HG03108 (cell line): ENCODE measurements at regions not wholly inside any gene's neighbourhood (a gene's known extent, or its start where the extent isn't known, plus 50 kb on each side); places are given as distances from the start of the nearest gene placed in this dataset.
"Not testable (repeated sequence)": the region's sequence is repeated elsewhere in the genome, so short reads cannot be mapped to it uniquely, and the experiment has no call there.

Experiments
- ATAC-seq: cut with Tn5 transposase; IDR thresholded peaks from one replicate; pipeline ENCODE4 v1.9.1; 2021; ENCODE audit warnings: moderate library complexity; ENCODE audit not compliant: unreplicated experiment

DNA sequence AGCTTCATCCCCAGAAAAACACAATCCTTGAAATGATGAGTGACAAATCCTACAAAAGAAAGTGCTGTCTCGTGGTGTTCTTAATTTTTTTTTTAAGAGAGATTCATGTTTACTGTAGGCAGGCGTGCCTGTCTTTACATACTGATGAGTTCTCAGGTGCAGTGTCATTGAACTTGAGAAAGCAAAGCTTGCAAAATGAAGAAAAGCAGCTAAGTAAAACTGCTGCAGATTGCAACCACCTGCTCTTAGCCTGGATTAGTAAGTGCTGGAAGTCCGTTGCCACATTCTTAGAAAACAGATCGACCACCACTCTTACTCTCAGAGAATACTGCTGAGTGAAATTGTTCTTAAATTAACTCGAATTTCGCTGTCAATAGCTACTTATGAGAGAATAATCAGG is 854.6 kb downstream of the TRIML1 start:
- no peak for ATAC-seq

- ATAC-seq: no peak
Observed at GRCh38 chr4:189001283-189001970, 862.2 kb downstream of the TRIML1 start.

DNA sequence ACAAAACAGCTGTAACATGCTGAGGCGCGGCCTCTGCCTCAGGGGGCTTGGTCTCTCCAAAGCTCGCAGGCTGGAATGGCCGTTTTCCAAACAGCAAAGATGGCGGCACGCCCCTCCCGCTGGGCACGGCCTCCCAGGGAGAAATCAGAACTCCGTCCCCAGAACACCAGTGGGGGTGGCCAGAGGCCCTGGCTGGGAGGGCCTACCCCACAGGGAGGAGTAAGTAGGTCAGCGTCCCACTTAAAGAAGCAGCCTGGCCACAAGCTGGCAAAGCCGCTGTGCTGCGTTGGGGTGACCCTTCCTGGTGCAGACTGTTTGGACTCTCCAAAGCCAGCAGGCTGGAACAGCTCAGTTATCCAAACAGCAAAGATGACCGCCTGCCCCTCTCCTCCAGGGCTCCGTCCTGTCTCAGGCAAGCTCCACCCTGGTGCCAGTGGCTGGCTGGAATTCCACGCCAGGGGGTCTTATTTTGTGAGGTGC is 862.8 kb downstream of the TRIML1 start:
- no peak for ATAC-seq

DNA sequence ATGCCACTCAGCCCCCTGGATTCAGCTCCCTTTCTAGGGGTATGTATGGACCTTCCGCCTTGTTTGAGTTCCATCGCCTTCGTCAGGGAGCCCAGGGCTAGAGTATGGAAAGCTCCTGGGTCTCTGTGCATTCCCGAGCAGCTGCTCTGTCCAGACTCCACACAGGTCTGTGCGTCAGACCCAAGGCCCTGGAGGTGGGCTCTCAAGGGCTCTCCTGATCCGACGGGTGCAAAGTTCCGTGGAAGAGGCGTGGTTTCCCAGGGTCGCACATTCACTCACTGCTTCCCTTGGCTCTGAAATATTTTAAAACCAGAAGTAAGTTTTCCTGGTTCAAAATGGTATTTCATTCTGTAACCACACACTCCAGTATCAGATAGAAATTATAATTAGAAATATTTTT is 863.2 kb downstream of the TRIML1 start:
- ATAC-seq: no peak

DNA sequence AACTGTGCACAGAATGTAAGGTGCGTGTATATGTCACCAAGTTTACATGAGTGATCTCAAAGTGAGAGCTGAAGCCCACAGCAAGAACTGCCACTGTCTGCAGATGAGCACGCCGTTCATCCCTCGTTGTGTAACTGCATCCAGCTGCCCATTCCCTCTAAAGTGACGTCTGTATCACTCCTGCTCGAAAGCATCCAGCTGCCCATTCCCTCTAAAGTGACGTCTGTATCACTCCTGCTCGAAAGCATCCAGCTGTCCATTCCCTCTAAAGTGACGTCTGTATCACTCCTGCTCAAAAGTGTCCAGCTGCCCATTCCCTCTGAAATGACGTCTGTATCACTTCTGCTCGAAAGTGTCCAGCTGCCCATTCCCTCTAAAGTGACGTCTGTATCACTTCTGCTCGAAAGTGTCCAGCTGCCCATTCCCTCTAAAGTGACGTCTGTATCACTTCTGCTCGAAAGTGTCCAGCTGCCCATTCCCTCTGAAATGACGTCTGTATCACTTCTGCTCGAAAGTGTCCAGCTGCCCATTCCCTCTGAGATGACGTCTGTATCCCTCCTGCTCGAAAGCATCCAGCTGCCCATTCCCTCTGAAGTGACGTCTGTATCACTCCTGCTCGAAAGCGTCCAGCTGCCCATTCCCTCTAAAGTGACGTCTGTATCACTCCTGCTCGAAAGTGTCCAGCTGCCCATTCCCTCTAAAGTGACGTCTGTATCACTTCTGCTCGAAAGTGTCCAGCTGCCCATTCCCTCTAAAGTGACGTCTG is 871.4 kb downstream of the TRIML1 start:
- ATAC-seq: not testable (repeated sequence)

- no peak for ATAC-seq
Observed at GRCh38 chr4:189021831-189022230, 882.6 kb downstream of the TRIML1 start.

DNA sequence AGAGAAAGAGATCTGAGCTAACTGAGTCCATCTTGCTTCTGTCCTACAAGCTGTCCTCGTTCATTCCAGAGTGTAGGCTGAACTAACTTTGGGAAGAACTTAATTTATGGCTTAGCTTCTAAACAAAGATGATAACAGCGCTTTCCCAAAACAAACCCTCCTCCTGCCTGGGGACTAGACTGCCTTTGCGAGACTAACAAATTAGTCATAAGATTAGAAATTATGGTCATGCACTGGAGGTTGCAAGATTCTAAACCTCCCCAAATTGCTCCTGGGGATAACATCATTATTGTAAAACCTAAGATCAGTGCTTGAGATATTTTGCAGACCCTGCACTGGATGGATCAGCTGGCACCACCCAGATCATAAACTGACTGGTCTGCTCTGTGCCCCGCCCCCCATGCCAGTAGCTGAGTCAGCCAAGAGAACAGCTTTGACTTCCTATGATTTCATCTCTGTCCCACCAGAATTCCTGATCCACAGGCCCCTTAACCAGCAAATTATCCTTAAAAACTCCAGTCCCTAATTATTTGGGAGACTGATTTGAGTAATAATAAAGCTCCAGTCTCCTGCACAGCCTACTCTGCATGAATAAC is 883.3 kb downstream of the TRIML1 start:
- no peak for ATAC-seq

DNA sequence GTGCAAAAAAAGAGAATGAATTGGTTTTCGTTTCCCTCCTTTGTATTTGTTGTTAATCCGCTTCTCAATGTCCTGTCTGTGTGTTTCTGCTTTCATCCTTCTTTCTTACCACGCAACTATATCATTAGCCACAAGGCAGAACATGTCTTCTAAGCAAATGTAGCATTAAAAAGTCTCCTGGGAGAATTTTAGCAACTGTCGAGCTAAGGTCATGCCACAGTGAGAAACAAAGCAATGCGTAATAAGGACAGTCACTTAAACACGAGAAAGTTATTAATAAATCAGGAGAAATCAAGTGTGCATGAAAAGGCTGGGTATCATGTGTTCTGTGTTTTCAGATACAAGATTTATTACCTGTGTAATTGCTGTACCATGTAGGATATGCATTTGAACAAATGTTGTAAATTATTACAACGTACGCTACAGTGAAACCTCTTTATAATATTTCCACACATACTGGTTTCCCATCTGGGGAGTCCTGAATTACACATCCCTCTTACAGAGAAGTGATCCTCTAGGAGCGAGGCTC is 890.8 kb downstream of the TRIML1 start:
- no peak for ATAC-seq

DNA sequence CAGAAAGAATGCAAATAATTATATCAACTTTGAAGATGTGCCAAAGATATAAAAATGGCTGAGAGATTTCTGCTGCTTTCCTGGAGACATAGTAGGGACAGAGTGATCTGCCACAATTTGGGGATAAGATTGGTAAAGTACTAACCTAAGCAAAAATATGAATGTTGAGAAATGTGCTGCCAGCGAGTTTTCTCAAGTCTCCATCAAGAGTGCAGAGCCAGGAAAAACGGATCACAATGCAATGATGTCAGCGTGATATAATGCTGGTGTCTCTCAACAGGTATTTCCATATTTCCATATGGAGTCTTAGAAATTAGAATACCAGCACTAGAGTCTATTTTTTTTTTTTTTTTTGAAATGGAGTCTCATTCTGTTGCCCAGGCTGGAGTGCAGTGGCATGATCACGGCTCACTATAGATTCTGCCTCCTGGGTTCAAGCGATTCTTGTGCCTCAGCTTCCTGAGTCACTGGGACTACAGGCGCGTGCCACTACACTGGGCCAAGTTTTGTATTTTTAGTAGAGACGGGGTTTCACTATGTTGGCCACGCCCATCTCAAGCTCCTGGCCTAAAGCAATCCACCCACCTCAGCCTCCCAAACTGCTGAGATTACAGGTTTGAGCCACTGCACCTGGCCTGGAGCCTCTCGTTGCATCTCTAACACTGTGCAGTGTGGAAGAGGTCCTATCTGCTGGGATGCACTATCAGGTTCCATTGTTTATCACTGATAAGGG is 893.5 kb downstream of the TRIML1 start:
- ATAC-seq: no peak

GRCh38 chr4:189033801-189034347 is 894.6 kb downstream of the TRIML1 start:
- no peak for ATAC-seq

- no peak for ATAC-seq
Observed at GRCh38 chr4:189035091-189035490, 895.9 kb downstream of the TRIML1 start.

- ATAC-seq: no peak
Observed at GRCh38 chr4:189035654-189036053, 896.4 kb downstream of the TRIML1 start.

GRCh38 chr4:189036906-189037305 is 897.7 kb downstream of the TRIML1 start:
- ATAC-seq: no peak

DNA sequence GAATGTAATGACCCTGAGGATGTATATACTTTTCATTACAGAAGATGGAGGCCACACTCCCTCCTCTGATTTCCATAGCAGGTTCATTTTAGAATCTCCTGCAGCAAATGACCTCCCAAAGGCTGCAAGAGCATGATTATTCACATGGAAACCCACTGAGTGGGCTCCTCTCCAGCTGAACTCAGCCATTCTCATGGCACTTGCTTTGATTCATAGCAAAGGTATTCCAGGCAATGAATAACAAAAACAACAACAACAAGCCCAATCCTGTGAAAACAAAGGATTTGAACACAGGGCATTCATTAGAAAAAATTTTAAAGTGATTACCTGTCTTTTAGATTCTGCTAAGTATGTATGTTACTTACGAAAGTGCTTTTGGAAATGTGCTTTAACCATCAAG is 894.0 kb upstream of the FRG1 start:
- no peak for ATAC-seq

DNA sequence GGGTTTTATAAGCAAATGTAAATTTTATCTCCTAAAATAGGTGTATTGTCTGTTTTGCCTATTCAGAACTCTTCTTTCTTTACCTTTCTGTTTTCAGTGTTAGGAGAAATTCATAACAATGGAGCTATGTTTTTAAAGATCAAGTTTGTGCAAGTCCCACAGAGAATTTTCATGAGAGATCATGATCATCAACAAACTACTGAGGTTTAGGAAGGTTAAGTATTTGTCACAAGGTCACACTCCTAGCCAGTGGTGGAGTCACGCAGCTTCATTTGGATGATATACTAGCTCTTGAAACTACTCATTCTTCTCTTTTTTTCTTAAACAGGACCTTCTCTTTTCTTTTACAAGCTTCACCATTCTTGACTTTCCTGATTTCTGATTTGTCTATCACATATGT is 892.6 kb upstream of the FRG1 start:
- ATAC-seq: no peak

GRCh38 chr4:189049682-189050081 is 891.0 kb upstream of the FRG1 start:
- no peak for ATAC-seq

GRCh38 chr4:189050643-189051042 is 890.0 kb upstream of the FRG1 start:
- ATAC-seq: no peak

DNA sequence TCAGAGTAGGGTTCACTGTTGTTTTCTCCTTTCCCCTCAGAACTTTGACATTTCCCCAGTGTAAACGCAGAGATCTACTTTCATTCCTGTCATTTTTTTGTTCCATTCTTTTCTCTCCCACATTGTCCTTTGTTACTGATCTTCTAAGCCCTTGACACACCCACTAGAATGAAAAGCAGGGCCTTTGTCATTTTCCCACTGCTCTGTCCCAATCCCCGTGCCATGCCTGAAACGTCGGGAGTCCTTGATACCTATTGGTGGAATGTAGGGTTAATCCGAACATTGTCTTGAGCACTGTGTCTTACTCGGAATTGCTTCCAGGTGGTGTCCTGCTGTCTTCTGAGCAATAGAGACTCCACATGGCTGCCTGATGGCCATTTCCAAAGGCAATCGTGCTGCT is 887.1 kb upstream of the FRG1 start:
- ATAC-seq: no peak

DNA sequence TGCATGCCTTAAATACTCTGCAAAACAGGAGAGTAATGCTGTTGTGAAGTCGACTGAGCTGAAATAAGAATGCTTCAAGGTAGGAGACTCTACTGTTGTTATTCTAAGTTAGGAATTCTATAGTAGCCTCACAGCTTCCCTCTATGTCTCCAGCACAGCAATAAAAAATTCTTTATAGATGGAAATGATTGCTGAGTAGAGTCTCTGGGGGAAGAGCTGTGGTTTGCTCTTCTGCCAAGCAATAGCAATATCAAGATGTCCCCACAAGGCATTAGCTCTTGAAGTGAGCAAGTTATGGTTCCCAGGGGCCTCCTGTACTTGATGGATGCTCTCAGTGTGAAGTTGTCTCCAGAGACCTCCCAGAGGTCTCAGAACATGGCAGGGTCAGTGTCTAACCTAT is 880.6 kb upstream of the FRG1 start:
- ATAC-seq: no peak

DNA sequence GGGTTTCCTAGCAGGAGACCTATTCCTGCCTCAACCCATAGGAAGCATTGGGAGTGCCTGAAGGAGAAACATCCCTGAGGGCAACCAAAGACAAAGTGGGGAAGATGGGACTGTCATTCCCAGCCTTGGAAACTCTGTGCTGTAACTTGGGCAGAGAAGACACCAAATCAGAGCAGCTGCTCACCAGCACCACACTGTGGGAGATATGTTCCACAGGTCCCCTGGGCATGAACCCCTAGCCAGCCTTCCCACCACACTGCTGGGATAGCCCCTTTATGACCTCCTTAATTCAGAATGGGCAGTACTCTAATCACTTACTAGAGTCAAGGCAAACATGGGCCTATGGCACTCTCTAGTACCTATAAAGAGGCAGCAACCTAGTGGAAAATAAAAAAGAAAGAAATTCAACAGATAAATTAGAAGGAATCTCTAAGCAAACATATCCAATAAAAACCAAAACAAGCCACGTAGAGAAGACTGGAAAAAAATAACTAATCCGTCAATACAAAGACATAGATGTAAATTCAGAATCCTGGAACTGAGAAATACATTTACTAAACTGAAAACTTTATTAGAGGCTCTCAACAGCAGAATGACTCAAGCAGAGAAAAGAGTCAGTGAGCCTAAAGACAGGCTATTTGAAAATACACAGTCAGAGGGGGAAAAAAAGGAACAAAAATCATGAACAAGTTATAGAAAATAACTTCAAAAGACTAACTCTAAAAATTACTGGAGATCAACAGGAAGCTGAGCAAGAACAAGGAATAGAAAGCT is 878.4 kb upstream of the FRG1 start:
- ATAC-seq: no peak
